IPS DF 6.9 (cell line): ENCODE measurements at regions not wholly inside any gene's neighbourhood (a gene's known extent, or its start where the extent isn't known, plus 50 kb on each side); places are given as distances from the start of the nearest gene placed in this dataset.

Experiments
- DNase-seq: peaks from one replicate; pipeline ENCODE4 v3.0.0-alpha.2; 2013; ENCODE audit warnings: low read depth, low spot score
- H3K27ac ChIP-seq: one replicate; pipeline ENCODE4 v1.5.1; 2013; ENCODE audit warnings: low read length, control low read depth
- H3K27me3 ChIP-seq: 2 replicates; pipeline ENCODE4 v1.6.1; 2013; ENCODE audit warnings: mild to moderate bottlenecking, low read length; ENCODE audit not compliant: control insufficient read depth, insufficient read depth
- H3K36me3 ChIP-seq: 2 replicates; pipeline ENCODE4 v1.6.1; 2013; ENCODE audit warnings: low read length; ENCODE audit not compliant: control insufficient read depth, insufficient read depth
- H3K4me1 ChIP-seq: 2 replicates; pipeline ENCODE4 v1.6.1; 2013; ENCODE audit warnings: low read length; ENCODE audit not compliant: control insufficient read depth, insufficient read depth
- H3K4me3 ChIP-seq: 2 replicates; pipeline ENCODE4 v1.5.1; 2013; ENCODE audit warnings: mild to moderate bottlenecking, low read length
- H3K9me3 ChIP-seq: 2 replicates; pipeline ENCODE4 v1.6.1; 2013; ENCODE audit warnings: low read length, inconsistent platforms; ENCODE audit not compliant: control insufficient read depth, insufficient read depth
- WGBS: extraction: QIAGEN DNeasy Blood & Tissue Kit; methylation state at CpG from one replicate; pipeline ENCODE4 v1.1.7; 2013; ENCODE audit warnings: mixed read lengths, missing lambda C conversion rate; ENCODE audit not compliant: insufficient read length, insufficient coverage; 5-methylcytosine and 5-hydroxymethylcytosine counted together

DNA sequence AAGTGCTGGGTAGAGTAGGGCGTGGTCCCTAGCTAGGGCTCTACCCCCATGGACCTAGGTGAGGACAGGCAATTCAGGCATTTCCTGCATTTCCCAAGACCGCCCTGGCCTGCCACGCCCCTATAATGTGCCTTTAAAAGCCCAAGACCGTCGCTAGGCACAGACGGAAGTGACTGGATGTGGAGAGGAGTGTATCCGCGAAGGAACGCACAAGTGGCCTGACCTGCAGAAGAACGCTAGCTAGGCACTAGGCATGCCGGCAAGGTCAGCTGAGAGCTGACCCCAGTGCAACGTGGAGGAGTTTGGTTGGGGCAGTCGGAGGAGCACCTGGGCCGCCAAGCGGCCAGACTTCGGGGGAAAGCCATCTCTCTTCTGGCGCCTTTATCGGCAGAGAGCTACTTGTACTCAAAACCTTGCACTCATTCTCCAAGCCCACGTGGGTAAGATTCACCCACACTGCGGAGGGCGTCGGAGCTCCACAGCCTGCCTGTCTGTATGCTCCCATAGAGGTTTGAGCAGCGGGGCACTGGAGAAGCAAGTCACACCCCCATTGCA is 370.0 kb downstream of the FGF9 start:
- WGBS: no CpG with 5 or more reads among the region's 23 CpGs
- no peaks in the 10 kb centered on the region for H3K9me3 ChIP-seq

DNA sequence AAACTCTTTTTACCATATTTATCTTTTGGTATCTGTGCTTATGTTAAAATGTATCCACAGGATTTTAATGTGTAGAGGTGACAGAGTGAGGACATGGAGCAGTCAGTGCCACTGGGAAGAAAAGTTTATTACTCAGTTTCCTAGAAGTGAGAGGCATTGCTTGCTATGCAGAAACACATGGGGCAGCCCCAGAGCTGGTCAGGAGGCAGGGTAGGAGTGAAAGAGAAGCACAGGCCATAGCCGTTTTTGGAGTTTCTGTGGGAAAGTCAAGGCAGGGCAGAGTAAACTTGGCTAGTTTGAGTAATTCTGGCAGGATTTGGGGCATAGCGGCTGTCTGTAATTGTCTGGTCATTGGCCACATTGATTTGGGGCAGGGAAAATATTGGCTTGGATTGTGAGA is 370.9 kb downstream of the FGF9 start:
- Histone ChIP-seq H3K27ac (no peak overlapping the region), H3K27me3 (no peaks in the 10 kb centered on the region), H3K4me1 (no peaks in the 10 kb centered on the region), H3K4me3 (no peak overlapping the region; the same call in 1 of the 2 replicates), H3K36me3 (no peaks in the 10 kb centered on the region), H3K9me3 (no peaks in the 10 kb centered on the region)
- no peak for DNase-seq
- WGBS: no CpG with 5 or more reads among the region's 2 CpGs

More for the DNA sequence above, 370.0 kb downstream of the FGF9 start:
- no peaks in the 10 kb centered on the region for H3K36me3 ChIP-seq
- peak; percentile 27 for DNase-seq
- H3K4me1 ChIP-seq: no peaks in the 10 kb centered on the region
- H3K4me3 ChIP-seq: peak overlapping the region; percentile 25; the same call in 1 of the 2 replicates
- H3K27ac ChIP-seq: no peak overlapping the region
- no peaks in the 10 kb centered on the region for H3K27me3 ChIP-seq

DNA sequence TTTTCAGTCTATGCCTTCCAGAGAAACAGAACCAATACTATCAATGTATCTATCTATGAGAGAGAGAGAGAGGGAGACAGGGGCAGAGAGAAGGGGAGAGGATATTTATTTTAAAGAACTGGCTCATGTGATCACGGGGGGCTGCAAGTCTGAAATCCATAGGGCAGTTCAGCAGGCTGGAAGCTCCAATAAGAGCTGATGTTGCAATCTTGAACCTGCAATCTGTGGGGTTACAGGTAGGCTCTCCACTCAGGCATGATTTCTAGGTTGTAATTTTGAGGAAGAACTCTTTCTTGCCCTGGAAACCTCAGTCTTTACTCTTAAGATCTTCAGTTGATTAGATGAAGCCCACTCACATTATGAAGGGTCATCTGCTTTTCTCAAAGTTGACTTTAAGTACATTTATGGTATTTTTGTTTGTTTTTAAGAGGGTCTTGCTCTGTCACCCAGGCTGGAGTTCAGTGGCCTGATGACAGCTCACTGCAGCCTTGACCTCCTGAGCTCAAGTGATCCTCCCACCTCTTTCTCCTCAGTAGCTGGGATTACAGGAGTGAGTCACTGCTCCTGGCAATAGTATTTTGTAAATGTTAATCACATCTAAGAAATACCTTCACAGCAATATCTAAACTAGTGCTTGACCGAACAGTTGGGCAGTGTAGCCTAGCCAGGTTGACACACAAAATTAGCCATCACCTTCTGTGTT is 376.4 kb downstream of the FGF9 start:
- DNase-seq: no peak
- no CpG with 5 or more reads among the region's 2 CpGs for WGBS
- Histone ChIP-seq H3K36me3 (no peaks in the 10 kb centered on the region), H3K27ac (no peak overlapping the region), H3K27me3 (no peaks in the 10 kb centered on the region), H3K4me3 (no peak overlapping the region), H3K4me1 (no peaks in the 10 kb centered on the region), H3K9me3 (no peaks in the 10 kb centered on the region)

DNA sequence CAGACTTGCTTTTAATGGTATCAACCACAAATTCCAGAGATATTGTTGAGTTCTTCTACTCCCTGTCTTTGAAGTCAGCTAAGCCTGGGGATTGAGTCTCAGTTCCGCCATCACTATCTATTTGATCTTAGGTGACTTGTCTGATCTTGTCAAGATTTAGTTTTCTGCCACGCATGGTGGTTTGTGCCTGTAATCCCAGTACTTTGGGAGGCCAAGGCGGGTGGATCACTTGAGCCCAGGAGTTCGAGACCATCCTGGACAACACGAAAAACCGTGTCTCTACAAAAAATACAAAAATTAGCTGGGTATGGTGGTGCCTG is 376.9 kb downstream of the FGF9 start:
- DNase-seq: no peak
- H3K9me3 ChIP-seq: no peaks in the 10 kb centered on the region
- H3K27me3 ChIP-seq: no peaks in the 10 kb centered on the region
- H3K36me3 ChIP-seq: no peaks in the 10 kb centered on the region
- H3K4me1 ChIP-seq: no peaks in the 10 kb centered on the region
- no CpG with 5 or more reads among the region's 6 CpGs for WGBS
- H3K4me3 ChIP-seq: no peak overlapping the region
- no peak overlapping the region for H3K27ac ChIP-seq

DNA sequence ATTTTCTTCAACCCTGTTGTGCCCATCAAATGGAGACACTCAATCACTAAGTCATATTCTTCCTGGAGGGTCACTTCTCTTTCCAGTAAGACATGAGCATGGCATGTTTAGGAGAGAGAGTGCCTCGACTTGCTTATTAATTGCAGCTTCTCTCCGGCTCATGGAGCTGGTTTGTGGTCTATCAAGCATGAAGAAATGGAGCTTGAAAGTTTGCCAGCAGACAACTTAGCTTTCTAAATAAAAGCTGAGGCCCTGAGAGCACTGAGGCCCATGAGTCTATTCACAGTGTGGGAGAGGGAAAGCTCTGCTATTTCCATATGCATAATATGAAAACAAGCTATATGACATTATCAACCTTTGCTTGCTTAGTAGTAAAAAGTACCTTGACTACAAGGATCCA is 378.5 kb downstream of the FGF9 start:
- Histone ChIP-seq H3K27ac (no peak overlapping the region), H3K27me3 (no peaks in the 10 kb centered on the region), H3K36me3 (no peaks in the 10 kb centered on the region), H3K9me3 (no peaks in the 10 kb centered on the region), H3K4me3 (no peak overlapping the region), H3K4me1 (no peaks in the 10 kb centered on the region)
- WGBS: no CpG with 5 or more reads among the region's 2 CpGs
- DNase-seq: no peak

DNA sequence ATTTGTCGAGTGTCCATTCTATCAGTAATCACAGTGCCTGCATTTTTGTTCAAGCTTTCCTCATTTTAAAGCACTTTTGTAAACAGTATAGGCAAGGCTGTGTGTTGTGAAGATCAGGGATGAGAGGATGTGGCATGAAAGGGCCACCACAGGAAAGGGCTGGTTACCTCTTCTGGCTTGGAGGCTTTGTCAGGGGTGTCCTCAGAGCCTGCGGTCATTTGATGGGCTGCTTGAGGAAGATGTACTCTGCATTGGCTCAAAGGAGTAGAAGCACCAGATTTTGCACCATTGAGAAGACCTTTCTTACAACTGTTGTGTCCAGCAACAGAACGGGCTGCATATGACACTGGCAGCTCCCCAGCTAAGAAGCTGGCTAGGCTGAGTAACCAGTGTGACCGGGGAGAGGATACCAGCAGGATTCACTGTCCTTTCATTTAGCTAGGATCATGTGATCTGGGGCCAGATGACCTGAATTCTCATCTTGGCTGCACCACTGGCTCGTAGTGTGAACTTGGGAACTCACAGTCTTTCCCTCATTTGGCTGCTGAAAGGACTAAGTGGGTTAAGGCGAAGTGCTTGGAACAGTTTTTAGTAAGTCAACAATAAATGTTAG is 380.2 kb downstream of the FGF9 start:
- 100% methylated on average over 1 of the region's 6 CpGs for WGBS
- Histone ChIP-seq H3K27ac (no peak overlapping the region), H3K9me3 (no peaks in the 10 kb centered on the region), H3K27me3 (no peaks in the 10 kb centered on the region), H3K4me1 (no peaks in the 10 kb centered on the region), H3K36me3 (no peaks in the 10 kb centered on the region), H3K4me3 (no peak overlapping the region)
- no peak for DNase-seq

DNA sequence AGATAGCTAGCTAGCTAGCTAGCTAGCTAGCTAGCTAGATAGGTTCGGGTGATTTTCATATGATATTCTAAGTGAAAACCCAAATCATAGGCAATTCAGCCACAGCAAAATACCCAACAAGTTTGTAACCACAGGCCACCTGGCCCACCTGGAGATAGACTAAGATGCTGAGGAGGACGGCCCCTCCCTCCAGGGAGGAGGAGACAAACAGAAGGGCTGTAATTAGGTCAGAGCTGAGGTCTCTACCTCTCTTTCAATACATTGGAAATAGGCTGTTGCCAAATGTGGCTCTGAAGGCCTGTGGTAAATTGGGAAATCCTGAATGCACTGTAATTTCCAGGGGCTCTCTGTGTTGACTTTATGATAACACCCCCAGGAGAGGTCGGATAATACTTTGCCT is 382.2 kb downstream of the FGF9 start:
- no peak overlapping the region for H3K4me3 ChIP-seq
- no peak for DNase-seq
- no peaks in the 10 kb centered on the region for H3K4me1 ChIP-seq
- no peaks in the 10 kb centered on the region for H3K36me3 ChIP-seq
- H3K27ac ChIP-seq: no peak overlapping the region
- no peaks in the 10 kb centered on the region for H3K27me3 ChIP-seq
- WGBS: no CpG with 5 or more reads among the region's 3 CpGs
- H3K9me3 ChIP-seq: no peaks in the 10 kb centered on the region

DNA sequence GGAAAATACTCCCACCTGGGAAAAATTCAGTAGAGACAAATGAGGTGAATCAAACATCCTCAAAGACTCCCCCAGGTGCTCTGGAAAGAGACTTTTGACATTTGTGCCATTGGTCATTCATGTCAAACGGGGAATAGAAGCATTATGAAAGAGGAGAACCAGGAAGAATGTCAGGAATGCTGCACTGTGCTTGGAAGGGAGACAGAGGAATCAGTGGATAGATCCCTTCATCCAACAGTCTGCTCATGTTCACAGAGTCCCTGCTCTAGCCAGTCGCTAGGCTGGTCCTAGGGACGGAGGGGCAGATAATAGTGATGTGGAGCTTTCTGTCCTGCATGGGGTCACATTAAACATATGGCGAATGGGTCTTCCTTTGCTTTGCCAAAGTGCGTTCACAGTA is 384.4 kb downstream of the FGF9 start:
- Histone ChIP-seq H3K9me3 (no peaks in the 10 kb centered on the region), H3K4me3 (no peak overlapping the region), H3K4me1 (no peaks in the 10 kb centered on the region), H3K27me3 (no peaks in the 10 kb centered on the region), H3K36me3 (no peaks in the 10 kb centered on the region), H3K27ac (no peak overlapping the region)
- WGBS: no CpG with 5 or more reads among the region's 5 CpGs
- DNase-seq: no peak

DNA sequence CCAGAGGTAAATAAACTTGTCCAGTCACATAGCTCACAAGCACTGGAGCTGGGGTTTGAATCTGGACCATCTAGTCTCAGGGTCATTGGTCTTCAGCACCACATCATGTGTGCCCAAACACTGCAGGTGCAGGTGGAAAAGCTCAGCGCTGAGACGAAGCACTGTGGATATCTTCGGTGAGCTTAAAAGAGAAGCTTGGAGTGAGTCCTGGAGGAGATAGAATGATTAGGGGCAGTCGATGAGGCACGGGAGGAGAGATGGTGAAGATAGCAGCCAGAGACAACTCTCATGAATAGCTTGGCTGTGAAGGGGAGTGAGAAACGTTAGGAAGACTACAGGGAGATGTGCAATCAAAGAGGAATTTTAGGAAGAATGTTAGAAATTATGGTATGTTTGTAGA is 389.3 kb downstream of the FGF9 start:
- no peak for DNase-seq
- no peaks in the 10 kb centered on the region; the same call in 1 of the 2 replicates for H3K9me3 ChIP-seq
- no peak overlapping the region for H3K4me3 ChIP-seq
- 100% methylated on average over 1 of the region's 6 CpGs for WGBS
- H3K36me3 ChIP-seq: no peaks in the 10 kb centered on the region
- H3K4me1 ChIP-seq: peaks cover 5% of the 10 kb centered on the region
- no peak overlapping the region for H3K27ac ChIP-seq
- no peaks in the 10 kb centered on the region for H3K27me3 ChIP-seq

DNA sequence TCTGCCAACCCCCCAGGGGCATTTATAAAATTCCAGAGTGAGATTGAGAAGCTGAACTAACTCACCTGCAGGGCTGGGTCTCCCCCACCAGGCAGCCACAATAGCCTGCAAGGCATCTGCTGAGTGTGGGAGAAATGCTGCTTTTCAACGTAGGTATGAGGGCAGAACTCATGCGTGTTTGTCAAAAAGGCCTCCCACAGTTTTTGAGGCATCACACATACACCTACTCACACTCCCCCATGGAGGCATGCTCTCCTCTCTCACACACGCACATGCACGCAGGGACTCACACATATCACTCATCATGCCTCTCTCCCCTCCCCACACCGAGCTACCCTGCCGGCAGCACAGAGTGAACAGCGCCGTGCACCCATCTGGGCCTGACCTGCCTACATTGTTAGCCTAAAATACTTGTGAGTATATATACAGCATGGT is 390.5 kb downstream of the FGF9 start:
- WGBS: no CpG with 5 or more reads among the region's 8 CpGs
- peaks cover 5% of the 10 kb centered on the region for H3K4me1 ChIP-seq
- H3K27ac ChIP-seq: no peak overlapping the region
- no peaks in the 10 kb centered on the region for H3K27me3 ChIP-seq
- no peaks in the 10 kb centered on the region; the same call in 1 of the 2 replicates for H3K9me3 ChIP-seq
- DNase-seq: no peak
- H3K36me3 ChIP-seq: no peaks in the 10 kb centered on the region
- H3K4me3 ChIP-seq: no peak overlapping the region
